ENCODE measurements at regions not wholly inside any gene's neighbourhood (a gene's known extent, or its start where the extent isn't known, plus 50 kb on each side); places are given as distances from the start of the nearest gene placed in this dataset.

- Mint-ChIP-seq H3K4me3 (no peak overlapping the region), H3K9me3 (peaks cover 41% of the 10 kb centered on the region), H3K4me1 (ENCODE audit: low read depth) (no peaks in the 10 kb centered on the region)
These were observed 387.4 kb upstream of the ASIC2 start for GRCh38 chr17:33680472-33680871.

GRCh38 chr17:33682599-33682998 lies 389.5 kb upstream of the ASIC2 start:
- Mint-ChIP-seq H3K36me3 (ENCODE audit: low read depth) (peaks cover 7% of the 10 kb centered on the region; the same call in 1 of the 2 replicates), H3K4me3 (no peak overlapping the region), H3K27ac (no peak overlapping the region), H3K27me3 (ENCODE audit: insufficient read depth) (peaks cover 2% of the 10 kb centered on the region), H3K4me1 (ENCODE audit: low read depth) (no peaks in the 10 kb centered on the region), H3K9me3 (peaks cover 43% of the 10 kb centered on the region)
- DNase-seq = no peak
- TF ChIP-seq CTCF (IDR thresholded peaks at IDR 0.05) = no peak

More at GRCh38 chr17:33680472-33680871, 387.4 kb upstream of the ASIC2 start:
- Mint-ChIP-seq H3K27ac (no peak overlapping the region), H3K27me3 (ENCODE audit: insufficient read depth) (peaks cover 2% of the 10 kb centered on the region), H3K36me3 (ENCODE audit: low read depth) (peaks cover 4% of the 10 kb centered on the region; the same call in 1 of the 2 replicates)
- DNase-seq = no peak
- no peak for TF ChIP-seq CTCF (IDR thresholded peaks at IDR 0.05)

- Mint-ChIP-seq H3K27me3 (ENCODE audit: insufficient read depth) (peaks cover 2% of the 10 kb centered on the region), H3K4me1 (ENCODE audit: low read depth) (no peaks in the 10 kb centered on the region), H3K9me3 (peaks cover 44% of the 10 kb centered on the region), H3K27ac (no peak overlapping the region), H3K36me3 (ENCODE audit: low read depth) (peaks cover 7% of the 10 kb centered on the region; the same call in 1 of the 2 replicates), H3K4me3 (no peak overlapping the region)
- TF ChIP-seq CTCF (IDR thresholded peaks at IDR 0.05) = no peak
- no peak for DNase-seq
These were observed 391.6 kb upstream of the ASIC2 start for GRCh38 chr17:33684735-33685134.

GRCh38 chr17:33686171-33686570 lies 393.1 kb upstream of the ASIC2 start:
- H3K27ac Mint-ChIP-seq = no peak overlapping the region
- TF ChIP-seq CTCF (IDR thresholded peaks at IDR 0.05) = peak; percentile 39

GRCh38 chr17:33687831-33688230 lies 394.7 kb upstream of the ASIC2 start:
- H3K27me3 Mint-ChIP-seq (ENCODE audit: insufficient read depth) = peaks cover 2% of the 10 kb centered on the region
- H3K4me1 Mint-ChIP-seq (ENCODE audit: low read depth) = no peaks in the 10 kb centered on the region
- no peak overlapping the region for H3K27ac Mint-ChIP-seq
- TF ChIP-seq CTCF (IDR thresholded peaks at IDR 0.05) = no peak
- H3K4me3 Mint-ChIP-seq = no peak overlapping the region
- DNase-seq = no peak
- peaks cover 36% of the 10 kb centered on the region for H3K9me3 Mint-ChIP-seq
- peaks cover 4% of the 10 kb centered on the region; the same call in 1 of the 2 replicates for H3K36me3 Mint-ChIP-seq (ENCODE audit: low read depth)

More at GRCh38 chr17:33686171-33686570, 393.1 kb upstream of the ASIC2 start:
- Mint-ChIP-seq H3K36me3 (ENCODE audit: low read depth) (peaks cover 7% of the 10 kb centered on the region; the same call in 1 of the 2 replicates), H3K4me3 (no peak overlapping the region), H3K27me3 (ENCODE audit: insufficient read depth) (peaks cover 2% of the 10 kb centered on the region), H3K9me3 (peaks cover 40% of the 10 kb centered on the region), H3K4me1 (ENCODE audit: low read depth) (no peaks in the 10 kb centered on the region)
- DNase-seq = no peak

GRCh38 chr17:33688771-33689170 lies 395.7 kb upstream of the ASIC2 start:
- H3K4me3 Mint-ChIP-seq = no peak overlapping the region
- no peak overlapping the region for H3K27ac Mint-ChIP-seq
- DNase-seq = no peak
- H3K4me1 Mint-ChIP-seq (ENCODE audit: low read depth) = no peaks in the 10 kb centered on the region
- peaks cover 4% of the 10 kb centered on the region; the same call in 1 of the 2 replicates for H3K36me3 Mint-ChIP-seq (ENCODE audit: low read depth)
- peaks cover 44% of the 10 kb centered on the region for H3K9me3 Mint-ChIP-seq
- H3K27me3 Mint-ChIP-seq (ENCODE audit: insufficient read depth) = peaks cover 2% of the 10 kb centered on the region; the same call in 1 of the 2 replicates
- TF ChIP-seq CTCF (IDR thresholded peaks at IDR 0.05) = no peak
